GM18868 (cell line): ENCODE measurements at regions not wholly inside any gene's neighbourhood (a gene's known extent, or its start where the extent isn't known, plus 50 kb on each side); places are given as distances from the start of the nearest gene placed in this dataset.
"Not testable (repeated sequence)": the region's sequence is repeated elsewhere in the genome, so short reads cannot be mapped to it uniquely, and the experiment has no call there.

Experiments
- ATAC-seq: cut with Tn5 transposase; IDR thresholded peaks from one replicate; pipeline ENCODE4 v1.9.1; 2021; ENCODE audit warnings: mild to moderate bottlenecking, moderate library complexity; ENCODE audit not compliant: unreplicated experiment

- ATAC-seq: no peak
These were observed 59.3 kb upstream of the ZNF217 start for GRCh38 chr20:53652859-53653517.

- ATAC-seq: peak; percentile 72
These were observed 58.6 kb upstream of the ZNF217 start for GRCh38 chr20:53652090-53652858.

GRCh38 chr20:53649493-53649892, 55.9 kb upstream of the ZNF217 start:
- not testable (repeated sequence) for ATAC-seq

GRCh38 chr20:53647286-53647821, 53.7 kb upstream of the ZNF217 start:
- no peak for ATAC-seq

- no peak for ATAC-seq
These were observed 52.9 kb upstream of the ZNF217 start for GRCh38 chr20:53646550-53646949.

- ATAC-seq: no peak
These were observed 51.9 kb upstream of the ZNF217 start for GRCh38 chr20:53645582-53645897.

- not testable (repeated sequence) for ATAC-seq
These were observed 50.5 kb upstream of the ZNF217 start for GRCh38 chr20:53644108-53644507.
